ENCODE measurements at regions not wholly inside any gene's neighbourhood (a gene's known extent, or its start where the extent isn't known, plus 50 kb on each side); places are given as distances from the start of the nearest gene placed in this dataset.

- H3K36me3 ChIP-seq (ENCODE audit: insufficient read depth, insufficient read length, low read length): no peaks in the 10 kb centered on the region
- DNase-seq (ENCODE audit: low read depth, low spot score): no peak
- H3K9ac ChIP-seq (ENCODE audit: insufficient read length, low read depth): no peak overlapping the region
- TF ChIP-seq YY1 (IDR thresholded peaks at IDR 0.05; ENCODE audit: insufficient read depth, insufficient read length): no peak
- no peak for TF ChIP-seq ZNF274 (IDR thresholded peaks at IDR 0.05; ENCODE audit: low read depth, low read length)
- TF ChIP-seq SUZ12 (IDR thresholded peaks at IDR 0.05; ENCODE audit: extremely low read depth, insufficient read depth, insufficient read length): no peak
- no peak overlapping the region for H3K4me3 ChIP-seq (ENCODE audit: insufficient read length, low read depth)
- H3K4me1 ChIP-seq (ENCODE audit: insufficient read depth, insufficient read length): no peaks in the 10 kb centered on the region
- no peaks in the 10 kb centered on the region for H3K9me3 ChIP-seq (ENCODE audit: insufficient read depth, low read length)
- no peaks in the 10 kb centered on the region for H3K27me3 ChIP-seq (ENCODE audit: insufficient read depth, insufficient read length)
Observed at GRCh38 chr1:55882931-55883330, 667.8 kb upstream of the USP24 start.

GRCh38 chr1:55879346-55879745 lies 664.2 kb upstream of the USP24 start:
- Histone ChIP-seq H3K27me3 (ENCODE audit: insufficient read depth, insufficient read length) (no peaks in the 10 kb centered on the region), H3K36me3 (ENCODE audit: insufficient read depth, insufficient read length, low read length) (no peaks in the 10 kb centered on the region), H3K4me3 (ENCODE audit: insufficient read length, low read depth) (no peak overlapping the region), H3K9me3 (ENCODE audit: insufficient read depth, low read length) (no peaks in the 10 kb centered on the region), H3K9ac (ENCODE audit: insufficient read length, low read depth) (no peak overlapping the region), H3K4me1 (ENCODE audit: insufficient read depth, insufficient read length) (no peaks in the 10 kb centered on the region)
- no peak for TF ChIP-seq ZNF274 (IDR thresholded peaks at IDR 0.05; ENCODE audit: low read depth, low read length)
- TF ChIP-seq SUZ12 (IDR thresholded peaks at IDR 0.05; ENCODE audit: extremely low read depth, insufficient read depth, insufficient read length): no peak
- no peak for TF ChIP-seq YY1 (IDR thresholded peaks at IDR 0.05; ENCODE audit: insufficient read depth, insufficient read length)
- DNase-seq (ENCODE audit: low read depth, low spot score): no peak

GRCh38 chr1:55877437-55878232 lies 662.5 kb upstream of the USP24 start:
- no peaks in the 10 kb centered on the region for H3K9me3 ChIP-seq (ENCODE audit: insufficient read depth, low read length)
- no peaks in the 10 kb centered on the region for H3K36me3 ChIP-seq (ENCODE audit: insufficient read depth, insufficient read length, low read length)
- DNase-seq (ENCODE audit: low read depth, low spot score): no peak
- H3K4me3 ChIP-seq (ENCODE audit: insufficient read length, low read depth): no peak overlapping the region
- no peaks in the 10 kb centered on the region for H3K27me3 ChIP-seq (ENCODE audit: insufficient read depth, insufficient read length)
- TF ChIP-seq ZNF274 (IDR thresholded peaks at IDR 0.05; ENCODE audit: low read depth, low read length): no peak
- TF ChIP-seq SUZ12 (IDR thresholded peaks at IDR 0.05; ENCODE audit: extremely low read depth, insufficient read depth, insufficient read length): no peak
- TF ChIP-seq YY1 (IDR thresholded peaks at IDR 0.05; ENCODE audit: insufficient read depth, insufficient read length): no peak
- no peaks in the 10 kb centered on the region for H3K4me1 ChIP-seq (ENCODE audit: insufficient read depth, insufficient read length)
- H3K9ac ChIP-seq (ENCODE audit: insufficient read length, low read depth): no peak overlapping the region

- TF ChIP-seq YY1 (IDR thresholded peaks at IDR 0.05; ENCODE audit: insufficient read depth, insufficient read length) (no peak), ZNF274 (IDR thresholded peaks at IDR 0.05; ENCODE audit: low read depth, low read length) (no peak), SUZ12 (IDR thresholded peaks at IDR 0.05; ENCODE audit: extremely low read depth, insufficient read depth, insufficient read length) (no peak)
- H3K9ac ChIP-seq (ENCODE audit: insufficient read length, low read depth): no peak overlapping the region
- H3K4me3 ChIP-seq (ENCODE audit: insufficient read length, low read depth): no peak overlapping the region
- DNase-seq (ENCODE audit: low read depth, low spot score): no peak
- no peaks in the 10 kb centered on the region for H3K9me3 ChIP-seq (ENCODE audit: insufficient read depth, low read length)
- no peaks in the 10 kb centered on the region for H3K36me3 ChIP-seq (ENCODE audit: insufficient read depth, insufficient read length, low read length)
- H3K27me3 ChIP-seq (ENCODE audit: insufficient read depth, insufficient read length): no peaks in the 10 kb centered on the region
- H3K4me1 ChIP-seq (ENCODE audit: insufficient read depth, insufficient read length): no peaks in the 10 kb centered on the region
Observed at GRCh38 chr1:55876276-55877060, 661.3 kb upstream of the USP24 start.

- Histone ChIP-seq H3K4me3 (ENCODE audit: insufficient read length, low read depth) (no peak overlapping the region), H3K36me3 (ENCODE audit: insufficient read depth, insufficient read length, low read length) (no peaks in the 10 kb centered on the region), H3K9ac (ENCODE audit: insufficient read length, low read depth) (no peak overlapping the region), H3K4me1 (ENCODE audit: insufficient read depth, insufficient read length) (no peaks in the 10 kb centered on the region), H3K27me3 (ENCODE audit: insufficient read depth, insufficient read length) (no peaks in the 10 kb centered on the region), H3K9me3 (ENCODE audit: insufficient read depth, low read length) (no peaks in the 10 kb centered on the region)
- TF ChIP-seq YY1 (IDR thresholded peaks at IDR 0.05; ENCODE audit: insufficient read depth, insufficient read length): no peak
- TF ChIP-seq SUZ12 (IDR thresholded peaks at IDR 0.05; ENCODE audit: extremely low read depth, insufficient read depth, insufficient read length): no peak
- TF ChIP-seq ZNF274 (IDR thresholded peaks at IDR 0.05; ENCODE audit: low read depth, low read length): no peak
- DNase-seq (ENCODE audit: low read depth, low spot score): no peak
Observed at GRCh38 chr1:55870106-55870505, 654.9 kb upstream of the USP24 start.

GRCh38 chr1:55869065-55869464 lies 653.9 kb upstream of the USP24 start:
- Histone ChIP-seq H3K4me1 (ENCODE audit: insufficient read depth, insufficient read length) (no peaks in the 10 kb centered on the region), H3K9me3 (ENCODE audit: insufficient read depth, low read length) (no peaks in the 10 kb centered on the region), H3K36me3 (ENCODE audit: insufficient read depth, insufficient read length, low read length) (no peaks in the 10 kb centered on the region), H3K4me3 (ENCODE audit: insufficient read length, low read depth) (no peak overlapping the region), H3K27me3 (ENCODE audit: insufficient read depth, insufficient read length) (no peaks in the 10 kb centered on the region), H3K9ac (ENCODE audit: insufficient read length, low read depth) (no peak overlapping the region)
- no peak for TF ChIP-seq ZNF274 (IDR thresholded peaks at IDR 0.05; ENCODE audit: low read depth, low read length)
- TF ChIP-seq YY1 (IDR thresholded peaks at IDR 0.05; ENCODE audit: insufficient read depth, insufficient read length): no peak
- no peak for TF ChIP-seq SUZ12 (IDR thresholded peaks at IDR 0.05; ENCODE audit: extremely low read depth, insufficient read depth, insufficient read length)
- no peak for DNase-seq (ENCODE audit: low read depth, low spot score)

- H3K4me1 ChIP-seq (ENCODE audit: insufficient read depth, insufficient read length): no peaks in the 10 kb centered on the region
- H3K27me3 ChIP-seq (ENCODE audit: insufficient read depth, insufficient read length): no peaks in the 10 kb centered on the region
- no peaks in the 10 kb centered on the region for H3K36me3 ChIP-seq (ENCODE audit: insufficient read depth, insufficient read length, low read length)
- H3K4me3 ChIP-seq (ENCODE audit: insufficient read length, low read depth): no peak overlapping the region
- H3K9me3 ChIP-seq (ENCODE audit: insufficient read depth, low read length): no peaks in the 10 kb centered on the region
- TF ChIP-seq ZNF274 (IDR thresholded peaks at IDR 0.05; ENCODE audit: low read depth, low read length) (no peak), SUZ12 (IDR thresholded peaks at IDR 0.05; ENCODE audit: extremely low read depth, insufficient read depth, insufficient read length) (no peak), YY1 (IDR thresholded peaks at IDR 0.05; ENCODE audit: insufficient read depth, insufficient read length) (no peak)
- DNase-seq (ENCODE audit: low read depth, low spot score): no peak
- H3K9ac ChIP-seq (ENCODE audit: insufficient read length, low read depth): no peak overlapping the region
Observed at GRCh38 chr1:55868026-55868425, 652.9 kb upstream of the USP24 start.

Measured in NT2/D1 (cell line).